ENCODE measurements at regions not wholly inside any gene's neighbourhood (a gene's known extent, or its start where the extent isn't known, plus 50 kb on each side); places are given as distances from the start of the nearest gene placed in this dataset.

GRCh38 chr13:37202264-37202663 is 96.8 kb upstream of the CSNK1A1L start:
- no peak for TF ChIP-seq EP300 (IDR thresholded peaks at IDR 0.05)
- no peak for TF ChIP-seq POLR2AphosphoS5 (IDR thresholded peaks at IDR 0.05)

Measured in sigmoid colon (tissue), 4 donors.